ENCODE measurements at regions not wholly inside any gene's neighbourhood (a gene's known extent, or its start where the extent isn't known, plus 50 kb on each side); places are given as distances from the start of the nearest gene placed in this dataset.

- no peak for DNase-seq (ENCODE audit: insufficient read length, low spot score, missing footprints)
- TF ChIP-seq, protein P1, sequence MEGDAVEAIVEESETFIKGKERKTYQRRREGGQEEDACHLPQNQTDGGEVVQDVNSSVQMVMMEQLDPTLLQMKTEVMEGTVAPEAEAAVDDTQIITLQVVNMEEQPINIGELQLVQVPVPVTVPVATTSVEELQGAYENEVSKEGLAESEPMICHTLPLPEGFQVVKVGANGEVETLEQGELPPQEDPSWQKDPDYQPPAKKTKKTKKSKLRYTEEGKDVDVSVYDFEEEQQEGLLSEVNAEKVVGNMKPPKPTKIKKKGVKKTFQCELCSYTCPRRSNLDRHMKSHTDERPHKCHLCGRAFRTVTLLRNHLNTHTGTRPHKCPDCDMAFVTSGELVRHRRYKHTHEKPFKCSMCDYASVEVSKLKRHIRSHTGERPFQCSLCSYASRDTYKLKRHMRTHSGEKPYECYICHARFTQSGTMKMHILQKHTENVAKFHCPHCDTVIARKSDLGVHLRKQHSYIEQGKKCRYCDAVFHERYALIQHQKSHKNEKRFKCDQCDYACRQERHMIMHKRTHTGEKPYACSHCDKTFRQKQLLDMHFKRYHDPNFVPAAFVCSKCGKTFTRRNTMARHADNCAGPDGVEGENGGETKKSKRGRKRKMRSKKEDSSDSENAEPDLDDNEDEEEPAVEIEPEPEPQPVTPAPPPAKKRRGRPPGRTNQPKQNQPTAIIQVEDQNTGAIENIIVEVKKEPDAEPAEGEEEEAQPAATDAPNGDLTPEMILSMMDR (IDR thresholded peaks at IDR 0.05; ENCODE audit: extremely low read depth, low read depth, low read length) = no peak
- H3K79me2 ChIP-seq (ENCODE audit: insufficient read depth, low read length) = no peaks in the 10 kb centered on the region
- H3K27ac ChIP-seq (ENCODE audit: low read depth, low read length) = no peak overlapping the region
- no peaks in the 10 kb centered on the region for H3K36me3 ChIP-seq (ENCODE audit: insufficient read depth, low read length)
- H3K4me3 ChIP-seq (ENCODE audit: insufficient read depth, low read length) = no peak overlapping the region
- no peak overlapping the region for H2AFZ ChIP-seq (ENCODE audit: low read length)
- no peaks in the 10 kb centered on the region for H3K4me1 ChIP-seq (ENCODE audit: insufficient read depth, low read length)
- H3K27me3 ChIP-seq (ENCODE audit: insufficient read depth, low read length) = no peaks in the 10 kb centered on the region
- H3K9me3 ChIP-seq (ENCODE audit: low read depth, low read length) = no peaks in the 10 kb centered on the region
- no peak overlapping the region for H3K4me2 ChIP-seq (ENCODE audit: insufficient read depth, low read length)
- H4K20me1 ChIP-seq (ENCODE audit: insufficient read depth, low read length) = no peaks in the 10 kb centered on the region
These were observed 68.8 kb upstream of the RAB6C start for GRCh38 chr2:129910446-129911362.

DNA sequence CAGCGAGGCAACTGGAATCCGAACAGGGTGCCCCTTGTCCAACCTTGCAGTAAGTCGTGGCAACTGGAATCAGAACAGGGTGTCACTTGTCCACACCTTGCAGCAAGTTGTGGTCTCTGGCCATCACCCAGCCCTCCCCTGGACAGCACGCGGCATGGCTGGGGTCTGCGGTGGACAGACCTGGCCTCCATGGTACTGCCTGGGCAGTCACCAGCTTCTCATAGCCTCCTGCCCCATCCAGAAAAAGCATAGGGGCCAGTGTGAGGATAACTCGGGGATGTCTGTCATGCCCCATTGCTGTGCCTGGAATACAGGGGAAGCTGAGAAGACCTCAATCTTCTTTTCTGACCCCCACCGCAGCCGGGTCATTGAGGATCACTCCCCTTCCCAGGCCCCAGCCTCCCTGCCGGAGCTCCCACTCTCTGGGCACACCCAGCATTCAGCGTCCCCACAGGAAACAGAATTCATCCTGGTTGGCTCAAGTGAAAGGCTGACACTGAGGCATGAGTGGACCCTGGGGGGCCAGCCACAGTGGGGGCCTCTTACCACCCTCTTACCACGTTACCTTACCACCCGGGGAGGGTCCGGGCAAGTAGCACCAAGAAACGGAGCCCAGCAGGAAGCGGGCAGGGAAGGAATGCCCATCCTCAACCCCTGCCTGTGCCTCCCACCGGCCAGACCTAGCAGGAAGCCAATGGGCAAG, 68.0 kb upstream of the RAB6C start:
- TF ChIP-seq, protein P1 (IDR thresholded peaks at IDR 0.05; ENCODE audit: extremely low read depth, low read depth, low read length) = no peak
- Histone ChIP-seq H3K4me2 (ENCODE audit: insufficient read depth, low read length) (no peak overlapping the region), H3K9me3 (ENCODE audit: low read depth, low read length) (no peaks in the 10 kb centered on the region), H3K36me3 (ENCODE audit: insufficient read depth, low read length) (no peaks in the 10 kb centered on the region), H3K4me1 (ENCODE audit: insufficient read depth, low read length) (no peaks in the 10 kb centered on the region), H3K4me3 (ENCODE audit: insufficient read depth, low read length) (no peak overlapping the region), H3K79me2 (ENCODE audit: insufficient read depth, low read length) (no peaks in the 10 kb centered on the region), H4K20me1 (ENCODE audit: insufficient read depth, low read length) (no peaks in the 10 kb centered on the region), H3K27me3 (ENCODE audit: insufficient read depth, low read length) (no peaks in the 10 kb centered on the region), H2AFZ (ENCODE audit: low read length) (no peak overlapping the region), H3K27ac (ENCODE audit: low read depth, low read length) (no peak overlapping the region)
- DNase-seq (ENCODE audit: insufficient read length, low spot score, missing footprints) = no peak

DNA sequence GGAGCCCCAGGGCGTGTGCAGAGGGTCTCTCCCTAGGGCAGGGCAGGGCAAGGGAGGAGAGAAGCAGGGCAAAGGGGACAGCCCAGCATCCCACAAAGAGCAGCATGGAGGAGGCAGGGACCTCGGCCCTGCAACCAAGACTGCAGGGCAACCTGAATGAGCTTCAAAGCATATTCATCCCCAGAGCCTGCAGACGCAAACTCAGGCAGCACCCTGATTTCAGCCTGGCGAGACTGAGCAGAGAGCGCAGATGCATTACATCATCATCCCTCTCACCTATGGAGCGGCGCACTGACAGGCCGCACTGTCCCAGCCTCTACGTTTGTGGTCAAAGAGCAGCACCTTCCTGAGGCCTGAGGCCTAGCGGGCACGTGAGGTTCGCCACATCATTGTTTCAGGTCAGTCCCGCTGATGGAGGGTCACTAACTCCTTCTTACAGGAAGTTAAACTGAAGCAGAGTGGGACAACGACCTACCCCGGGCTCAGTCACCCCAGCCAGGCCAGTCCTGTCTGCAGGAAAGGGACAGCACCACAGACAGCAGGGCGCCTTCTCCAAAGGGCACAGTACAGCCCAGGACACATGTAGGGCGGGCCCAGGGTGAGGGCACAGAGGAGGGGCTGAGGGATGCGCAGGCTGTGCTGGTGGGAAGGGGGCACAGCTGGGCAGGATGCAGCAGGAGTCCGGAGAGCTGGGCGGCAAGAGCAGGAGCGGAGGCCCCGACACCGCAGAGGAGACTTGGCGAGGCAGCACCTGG, 67.2 kb upstream of the RAB6C start:
- H3K4me2 ChIP-seq (ENCODE audit: insufficient read depth, low read length) = no peak overlapping the region
- no peaks in the 10 kb centered on the region for H3K79me2 ChIP-seq (ENCODE audit: insufficient read depth, low read length)
- H3K9me3 ChIP-seq (ENCODE audit: low read depth, low read length) = no peaks in the 10 kb centered on the region
- H4K20me1 ChIP-seq (ENCODE audit: insufficient read depth, low read length) = no peaks in the 10 kb centered on the region
- no peak overlapping the region for H3K27ac ChIP-seq (ENCODE audit: low read depth, low read length)
- TF ChIP-seq, protein P1 (IDR thresholded peaks at IDR 0.05; ENCODE audit: extremely low read depth, low read depth, low read length) = no peak
- no peak overlapping the region for H2AFZ ChIP-seq (ENCODE audit: low read length)
- no peak for DNase-seq (ENCODE audit: insufficient read length, low spot score, missing footprints)
- no peak overlapping the region for H3K4me3 ChIP-seq (ENCODE audit: insufficient read depth, low read length)
- H3K27me3 ChIP-seq (ENCODE audit: insufficient read depth, low read length) = no peaks in the 10 kb centered on the region
- no peaks in the 10 kb centered on the region for H3K4me1 ChIP-seq (ENCODE audit: insufficient read depth, low read length)
- H3K36me3 ChIP-seq (ENCODE audit: insufficient read depth, low read length) = no peaks in the 10 kb centered on the region
